Ascending aorta (tissue), 2 donors: ENCODE measurements at regions not wholly inside any gene's neighbourhood (a gene's known extent, or its start where the extent isn't known, plus 50 kb on each side); places are given as distances from the start of the nearest gene placed in this dataset.

ENCODE experiments used
- DNase-seq, 2 donors: peaks; one replicate each; pipeline ENCODE4 v3.0.0-alpha.2; 2019; ENCODE audit warnings: low spot score in 2 of 2
- H3K27ac ChIP-seq, 2 donors: fragments of 200-600 bp; sonication (generic); one replicate each; pipeline ENCODE4 v1.5.1; 2016 to 2017; ENCODE audit warnings: mild to moderate bottlenecking in 1 of 2
- H3K27me3 ChIP-seq: fragments of 200-600 bp; sonication (generic); one replicate; pipeline ENCODE4 v1.5.1; 2017
- H3K36me3 ChIP-seq, 2 donors: fragments of 200-600 bp; sonication (generic); one replicate each; pipeline ENCODE4 v1.5.1; 2016
- H3K4me1 ChIP-seq, 2 donors: fragments of 200-600 bp; sonication (generic); one replicate each; pipeline ENCODE4 v1.5.1; 2016 to 2017; ENCODE audit warnings: mild to moderate bottlenecking in 1 of 2
- H3K4me3 ChIP-seq, 2 donors: fragments of 200-600 bp; sonication (generic); one replicate each; pipeline ENCODE4 v1.5.1; 2016 to 2017; ENCODE audit warnings: mild to moderate bottlenecking in 1 of 2
- H3K9me3 ChIP-seq, 2 donors: fragments of 200-600 bp; sonication (generic); one replicate each; pipeline ENCODE4 v1.5.1; 2016
- intact Hi-C: fragments of 100-400 bp; cut with DNase I; formaldehyde crosslinking; loops from one replicate; pipeline ENCODE4 v1.15.1; 2023
- TF ChIP-seq, protein P1 (sequence below), 3 experiments: fragments of 200-600 bp in 2 of 3; fragments of 450-650 bp in 1 of 3; sonication (generic) in 2 of 3; IDR thresholded peaks; one replicate each; pipeline ENCODE4 v1.5.1; 2016 to 2019; ENCODE audit warnings: antibody characterized with exemption in 3 of 3, mild to moderate bottlenecking in 1 of 3, moderate library complexity in 1 of 3

DNA sequence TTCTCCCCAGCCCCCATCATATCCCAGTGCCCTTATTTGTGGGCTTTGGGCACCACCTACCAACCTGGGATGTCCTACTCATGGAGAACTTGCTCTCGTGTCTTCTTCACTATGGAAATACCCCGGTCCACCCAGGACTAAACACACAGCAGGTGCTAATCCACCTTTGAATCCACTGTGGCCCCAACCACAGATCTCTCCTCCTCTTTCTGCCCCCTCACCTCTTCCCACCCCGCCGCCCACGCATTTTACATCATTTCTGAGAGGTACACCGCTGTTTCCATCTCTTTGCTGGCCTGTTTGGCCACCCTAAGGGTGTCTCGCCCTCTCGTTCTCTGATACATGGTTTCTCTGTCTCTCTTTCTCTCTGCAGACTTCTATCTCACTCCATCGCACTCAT is 82.5 kb upstream of the CTNNBL1 start:
- intact Hi-C loops, result no loop called here
- no peak overlapping the region for H3K4me3 ChIP-seq
- no peak overlapping the region for H3K27ac ChIP-seq
- no peak for DNase-seq
- no peaks in the 10 kb centered on the region for H3K27me3 ChIP-seq
- H3K4me1 ChIP-seq, result no peaks in the 10 kb centered on the region
- no peaks in the 10 kb centered on the region for H3K36me3 ChIP-seq
- TF ChIP-seq, protein P1, sequence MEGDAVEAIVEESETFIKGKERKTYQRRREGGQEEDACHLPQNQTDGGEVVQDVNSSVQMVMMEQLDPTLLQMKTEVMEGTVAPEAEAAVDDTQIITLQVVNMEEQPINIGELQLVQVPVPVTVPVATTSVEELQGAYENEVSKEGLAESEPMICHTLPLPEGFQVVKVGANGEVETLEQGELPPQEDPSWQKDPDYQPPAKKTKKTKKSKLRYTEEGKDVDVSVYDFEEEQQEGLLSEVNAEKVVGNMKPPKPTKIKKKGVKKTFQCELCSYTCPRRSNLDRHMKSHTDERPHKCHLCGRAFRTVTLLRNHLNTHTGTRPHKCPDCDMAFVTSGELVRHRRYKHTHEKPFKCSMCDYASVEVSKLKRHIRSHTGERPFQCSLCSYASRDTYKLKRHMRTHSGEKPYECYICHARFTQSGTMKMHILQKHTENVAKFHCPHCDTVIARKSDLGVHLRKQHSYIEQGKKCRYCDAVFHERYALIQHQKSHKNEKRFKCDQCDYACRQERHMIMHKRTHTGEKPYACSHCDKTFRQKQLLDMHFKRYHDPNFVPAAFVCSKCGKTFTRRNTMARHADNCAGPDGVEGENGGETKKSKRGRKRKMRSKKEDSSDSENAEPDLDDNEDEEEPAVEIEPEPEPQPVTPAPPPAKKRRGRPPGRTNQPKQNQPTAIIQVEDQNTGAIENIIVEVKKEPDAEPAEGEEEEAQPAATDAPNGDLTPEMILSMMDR (IDR thresholded peaks at IDR 0.05), result no peak
- H3K9me3 ChIP-seq, result no peaks in the 10 kb centered on the region

DNA sequence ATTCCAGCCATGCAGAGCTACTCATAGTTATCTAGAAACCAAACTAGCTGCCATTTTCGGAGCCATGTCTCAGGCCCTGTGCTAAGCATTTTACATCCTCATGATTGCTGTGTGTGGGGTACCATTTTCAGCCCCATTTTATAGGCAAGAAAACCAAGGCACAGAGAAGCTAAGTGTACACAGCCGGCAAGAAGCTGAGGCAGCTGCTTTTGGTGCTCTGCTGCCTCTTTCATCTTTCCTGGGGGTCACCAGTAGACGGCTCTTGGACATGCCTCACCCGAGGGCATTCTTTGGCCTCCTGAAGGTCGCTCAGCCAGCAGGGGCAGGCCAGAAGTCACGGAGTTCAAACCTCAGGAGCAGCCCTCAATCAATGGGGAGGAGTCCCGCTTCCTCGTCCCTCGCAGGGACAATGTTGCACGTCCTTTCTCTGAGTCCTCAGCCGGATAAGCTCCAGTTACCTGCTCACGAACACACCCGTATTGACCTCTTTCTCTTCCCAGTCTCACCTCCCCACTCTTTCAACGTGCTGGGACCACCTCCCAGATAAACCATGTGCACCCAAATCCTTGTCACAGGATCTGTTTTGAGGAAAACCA is 82.6 kb upstream of the BLCAP start:
- TF ChIP-seq, protein P1 (IDR thresholded peaks at IDR 0.05), result no peak
- H3K36me3 ChIP-seq, result no peaks in the 10 kb centered on the region
- H3K4me3 ChIP-seq, result no peak overlapping the region
- intact Hi-C loops, result no loop called here
- no peak overlapping the region for H3K27ac ChIP-seq
- DNase-seq, result no peak
- H3K27me3 ChIP-seq, result no peaks in the 10 kb centered on the region
- no peaks in the 10 kb centered on the region for H3K4me1 ChIP-seq
- no peaks in the 10 kb centered on the region for H3K9me3 ChIP-seq

DNA sequence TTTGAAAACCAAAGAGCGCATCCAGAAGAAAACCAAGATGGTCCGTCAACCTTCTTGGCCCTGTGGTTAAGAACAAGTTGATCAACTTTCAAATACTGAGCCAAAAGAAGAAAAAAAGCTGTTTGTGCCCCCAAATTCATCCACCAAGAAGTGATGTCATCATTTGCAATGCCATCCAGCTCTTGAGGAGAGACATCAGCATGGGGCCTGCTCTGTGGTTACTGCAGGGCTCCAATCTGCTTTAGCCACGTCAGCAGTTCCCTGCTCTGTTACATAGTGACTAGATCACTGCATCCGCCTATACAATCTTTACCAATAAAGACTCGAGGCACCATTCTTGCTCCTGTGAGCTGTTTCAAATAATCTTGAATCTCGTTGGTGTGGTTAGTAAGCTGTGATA is 75.0 kb upstream of the BLCAP start:
- no peaks in the 10 kb centered on the region for H3K27me3 ChIP-seq
- no peak overlapping the region for H3K27ac ChIP-seq
- H3K36me3 ChIP-seq, result no peaks in the 10 kb centered on the region
- H3K9me3 ChIP-seq, result no peaks in the 10 kb centered on the region
- H3K4me1 ChIP-seq, result no peaks in the 10 kb centered on the region
- no peak for DNase-seq
- intact Hi-C loops, result no loop called here
- no peak overlapping the region for H3K4me3 ChIP-seq
- TF ChIP-seq, protein P1 (IDR thresholded peaks at IDR 0.05), result no peak

DNA sequence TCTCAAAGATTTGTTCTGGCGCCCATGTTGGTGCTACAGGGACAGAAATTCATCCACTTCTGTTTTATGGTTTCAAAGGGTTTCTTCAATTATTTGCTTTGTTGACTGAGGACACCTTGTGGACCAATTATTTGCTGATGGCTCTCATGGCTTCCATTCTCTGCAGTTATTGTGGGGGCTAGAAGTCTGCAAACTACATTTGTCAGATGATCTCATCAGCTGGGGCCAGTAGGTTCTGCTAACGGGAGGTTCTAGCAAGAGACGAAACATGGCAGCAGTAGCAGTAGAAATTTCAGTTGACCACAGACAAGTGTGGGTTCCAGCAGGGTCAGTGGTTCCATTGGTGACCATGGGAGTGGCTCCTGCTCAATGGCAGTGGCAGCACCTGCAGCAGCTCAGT is 72.8 kb upstream of the BLCAP start:
- intact Hi-C loops, result no loop called here
- H3K9me3 ChIP-seq, result no peaks in the 10 kb centered on the region
- TF ChIP-seq, protein P1 (IDR thresholded peaks at IDR 0.05), result no peak
- no peaks in the 10 kb centered on the region for H3K27me3 ChIP-seq
- H3K4me3 ChIP-seq, result no peak overlapping the region
- no peaks in the 10 kb centered on the region for H3K4me1 ChIP-seq
- DNase-seq, result no peak
- H3K36me3 ChIP-seq, result no peaks in the 10 kb centered on the region
- H3K27ac ChIP-seq, result no peak overlapping the region

DNA sequence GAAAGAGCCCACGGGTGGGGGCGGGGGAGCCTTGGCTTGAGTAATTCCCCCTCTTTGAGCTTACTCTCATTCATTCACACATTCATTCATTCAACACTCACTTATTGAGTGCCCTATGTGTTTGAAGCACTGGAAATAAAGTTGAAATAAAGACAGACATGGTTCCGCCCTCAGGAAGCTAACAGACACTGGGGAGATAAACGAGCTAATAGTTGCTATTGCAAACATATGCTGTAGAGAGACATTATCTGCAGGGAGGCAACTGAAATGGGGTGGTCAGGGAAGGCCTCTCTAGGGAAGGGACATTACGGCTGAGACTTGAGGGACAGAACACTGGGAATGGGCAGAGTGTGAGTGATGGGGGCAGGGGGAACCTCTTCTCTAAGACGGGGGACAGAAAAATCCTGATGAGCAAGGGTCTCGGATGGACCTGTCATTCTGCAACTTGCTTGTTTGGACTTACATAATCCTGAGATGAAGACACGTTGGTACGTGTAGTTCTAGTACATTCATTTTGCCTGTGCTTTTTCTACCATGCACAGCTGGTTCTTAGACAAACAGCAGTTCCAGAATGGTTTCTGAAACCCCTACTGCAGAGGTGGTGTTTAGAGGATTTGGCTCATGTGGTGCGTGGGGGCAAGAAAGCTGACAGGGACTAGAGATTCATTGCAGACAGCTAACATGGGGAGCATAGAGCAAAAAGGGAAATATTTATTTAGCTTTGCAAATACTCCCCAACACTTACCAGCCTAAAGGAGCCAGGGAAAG is 71.1 kb upstream of the BLCAP start:
- intact Hi-C loops, result no loop called here
- no peaks in the 10 kb centered on the region for H3K27me3 ChIP-seq
- H3K36me3 ChIP-seq, result no peaks in the 10 kb centered on the region
- H3K27ac ChIP-seq, result no peak overlapping the region
- DNase-seq, result no peak
- no peaks in the 10 kb centered on the region for H3K4me1 ChIP-seq
- TF ChIP-seq, protein P1 (IDR thresholded peaks at IDR 0.05), result no peak
- no peaks in the 10 kb centered on the region for H3K9me3 ChIP-seq
- no peak overlapping the region for H3K4me3 ChIP-seq
